ENCODE measurements at regions not wholly inside any gene's neighbourhood (a gene's known extent, or its start where the extent isn't known, plus 50 kb on each side); places are given as distances from the start of the nearest gene placed in this dataset.

- no peak for TF ChIP-seq REST (IDR thresholded peaks at IDR 0.05; ENCODE audit: low read depth, low read length)
- TF ChIP-seq CTCF (IDR thresholded peaks at IDR 0.05) = no peak
- TF ChIP-seq SMC3 (IDR thresholded peaks at IDR 0.05; ENCODE audit: low read depth, low read length) = no peak
- TF ChIP-seq YY1 (IDR thresholded peaks at IDR 0.05; ENCODE audit: low read depth) = no peak
- no peak for TF ChIP-seq POLR2AphosphoS5 (IDR thresholded peaks at IDR 0.05; ENCODE audit: low read depth, low read length)
- TF ChIP-seq RAD21 (IDR thresholded peaks at IDR 0.05; ENCODE audit: low read length) = no peak
- TF ChIP-seq TCF12 (IDR thresholded peaks at IDR 0.05) = peak; percentile 89
- peak; percentile 71; the same call in 1 of the 2 replicates for TF ChIP-seq PBX3 (IDR thresholded peaks at IDR 0.05)
- peak; percentile 57; the same call in 1 of the 2 replicates for TF ChIP-seq MEF2A (IDR thresholded peaks at IDR 0.05; ENCODE audit: borderline replicate concordance, low read depth)
- TF ChIP-seq MXI1 (IDR thresholded peaks at IDR 0.05; ENCODE audit: low read depth, low read length) = no peak
- TF ChIP-seq FOXJ3 (CRISPR knock-in tag; IDR thresholded peaks at IDR 0.05) = no peak
- no peak for TF ChIP-seq CHD2 (IDR thresholded peaks at IDR 0.05; ENCODE audit: low read length, partially characterized antibody)
- no peak for TF ChIP-seq NRF1 (IDR thresholded peaks at IDR 0.05; ENCODE audit: low read depth, low read length)
Observed at GRCh38 chr6:108737594-108738546, 110.4 kb upstream of the ARMC2 start (continued).
